ENCODE measurements at regions not wholly inside any gene's neighbourhood (a gene's known extent, or its start where the extent isn't known, plus 50 kb on each side); places are given as distances from the start of the nearest gene placed in this dataset.

DNA sequence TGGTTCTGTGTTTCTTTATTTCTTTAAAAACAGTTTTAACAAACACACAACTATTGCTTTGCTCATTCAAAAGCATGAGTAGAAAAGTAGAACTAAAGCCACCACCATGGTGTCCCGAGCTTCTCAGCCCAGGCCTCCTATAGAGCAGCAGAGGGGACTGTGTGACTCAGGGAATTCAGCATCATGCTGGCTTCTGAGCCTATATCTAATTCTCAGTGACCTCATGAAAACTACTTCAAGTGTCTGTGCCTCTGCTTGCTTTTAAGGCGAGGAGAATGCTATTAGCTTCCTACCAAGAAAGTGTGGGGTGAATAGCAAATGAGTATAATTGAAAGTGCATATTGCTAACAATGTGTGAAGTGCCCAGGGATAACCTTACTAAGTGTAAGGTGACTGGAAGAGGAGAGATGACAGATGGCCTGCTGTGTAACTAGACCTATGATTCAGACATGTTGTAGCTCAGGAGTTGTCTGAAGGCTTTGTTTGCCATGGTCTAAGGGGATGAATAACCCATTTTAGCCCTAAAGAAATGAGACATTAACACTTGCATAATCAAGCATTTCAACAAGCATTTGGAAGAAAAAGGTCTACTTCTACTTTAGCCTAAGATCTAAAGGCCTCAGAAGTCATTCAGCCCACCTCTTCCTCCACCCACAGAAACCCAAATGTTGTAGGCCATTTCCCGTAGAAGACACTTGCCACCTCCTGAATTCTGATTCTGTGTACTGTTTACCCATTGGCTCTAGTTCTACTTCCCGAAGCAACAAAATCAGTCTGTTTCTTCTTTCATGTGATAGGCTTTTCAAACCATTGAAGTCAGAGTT is 121.5 kb upstream of the ARG1 start:
- Histone ChIP-seq H3K27ac (ENCODE audit: low read length) (no peak overlapping the region), H3K4me3 (ENCODE audit: low read length) (no peak overlapping the region), H3K9me2 (ENCODE audit: insufficient read depth, low read length) (no peaks in the 10 kb centered on the region), H3K9ac (ENCODE audit: low read length) (no peak overlapping the region), H3F3A (ENCODE audit: insufficient read depth, low read length, poor library complexity, severe bottlenecking) (no peaks in the 10 kb centered on the region), H3K36me3 (ENCODE audit: insufficient read depth, low read length) (no peaks in the 10 kb centered on the region), H3K79me2 (replicated peaks; ENCODE audit: insufficient read depth, low read length) (no peaks in the 10 kb centered on the region), H4K20me1 (ENCODE audit: insufficient read depth) (no peaks in the 10 kb centered on the region), H3K27me3 (ENCODE audit: insufficient read depth, low read depth, low read length) (no peaks in the 10 kb centered on the region), H2AFZ (ENCODE audit: low read depth, low read length) (no peak overlapping the region), H3K9me3 (ENCODE audit: low read length) (no peaks in the 10 kb centered on the region), H3K4me2 (ENCODE audit: low read length) (no peak overlapping the region)
- TF ChIP-seq POLR2AphosphoS5 (IDR thresholded peaks at IDR 0.05), result peak; percentile 60
- TF ChIP-seq, protein P1, sequence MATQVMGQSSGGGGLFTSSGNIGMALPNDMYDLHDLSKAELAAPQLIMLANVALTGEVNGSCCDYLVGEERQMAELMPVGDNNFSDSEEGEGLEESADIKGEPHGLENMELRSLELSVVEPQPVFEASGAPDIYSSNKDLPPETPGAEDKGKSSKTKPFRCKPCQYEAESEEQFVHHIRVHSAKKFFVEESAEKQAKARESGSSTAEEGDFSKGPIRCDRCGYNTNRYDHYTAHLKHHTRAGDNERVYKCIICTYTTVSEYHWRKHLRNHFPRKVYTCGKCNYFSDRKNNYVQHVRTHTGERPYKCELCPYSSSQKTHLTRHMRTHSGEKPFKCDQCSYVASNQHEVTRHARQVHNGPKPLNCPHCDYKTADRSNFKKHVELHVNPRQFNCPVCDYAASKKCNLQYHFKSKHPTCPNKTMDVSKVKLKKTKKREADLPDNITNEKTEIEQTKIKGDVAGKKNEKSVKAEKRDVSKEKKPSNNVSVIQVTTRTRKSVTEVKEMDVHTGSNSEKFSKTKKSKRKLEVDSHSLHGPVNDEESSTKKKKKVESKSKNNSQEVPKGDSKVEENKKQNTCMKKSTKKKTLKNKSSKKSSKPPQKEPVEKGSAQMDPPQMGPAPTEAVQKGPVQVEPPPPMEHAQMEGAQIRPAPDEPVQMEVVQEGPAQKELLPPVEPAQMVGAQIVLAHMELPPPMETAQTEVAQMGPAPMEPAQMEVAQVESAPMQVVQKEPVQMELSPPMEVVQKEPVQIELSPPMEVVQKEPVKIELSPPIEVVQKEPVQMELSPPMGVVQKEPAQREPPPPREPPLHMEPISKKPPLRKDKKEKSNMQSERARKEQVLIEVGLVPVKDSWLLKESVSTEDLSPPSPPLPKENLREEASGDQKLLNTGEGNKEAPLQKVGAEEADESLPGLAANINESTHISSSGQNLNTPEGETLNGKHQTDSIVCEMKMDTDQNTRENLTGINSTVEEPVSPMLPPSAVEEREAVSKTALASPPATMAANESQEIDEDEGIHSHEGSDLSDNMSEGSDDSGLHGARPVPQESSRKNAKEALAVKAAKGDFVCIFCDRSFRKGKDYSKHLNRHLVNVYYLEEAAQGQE (IDR thresholded peaks at IDR 0.05; ENCODE audit: borderline replicate concordance), result no peak

DNA sequence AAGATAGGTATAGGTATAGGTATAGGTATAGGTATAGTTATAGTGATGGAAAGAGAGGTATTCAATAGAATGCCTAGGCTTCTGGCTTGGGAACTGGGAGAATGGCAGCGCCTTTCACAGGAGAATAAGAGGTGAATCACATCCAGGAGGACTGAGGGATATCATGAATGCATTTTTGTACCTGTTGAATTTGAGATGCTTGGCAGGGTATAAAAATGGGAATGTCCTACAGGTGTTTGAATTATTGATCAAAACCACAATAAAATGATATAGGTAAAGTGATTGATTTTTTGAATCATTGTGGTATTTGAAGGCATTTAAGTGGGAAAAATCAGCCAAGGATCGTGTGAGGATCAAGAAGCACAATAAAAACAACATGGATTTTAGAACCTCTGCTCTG is 119.2 kb upstream of the ARG1 start:
- no peaks in the 10 kb centered on the region for H3F3A ChIP-seq (ENCODE audit: insufficient read depth, low read length, poor library complexity, severe bottlenecking)
- H3K4me2 ChIP-seq (ENCODE audit: low read length), result no peak overlapping the region
- H3K4me3 ChIP-seq (ENCODE audit: low read length), result no peak overlapping the region
- H3K27me3 ChIP-seq (ENCODE audit: insufficient read depth, low read depth, low read length), result no peaks in the 10 kb centered on the region
- H3K27ac ChIP-seq (ENCODE audit: low read length), result no peak overlapping the region
- no peak overlapping the region for H3K9ac ChIP-seq (ENCODE audit: low read length)
- no peaks in the 10 kb centered on the region for H4K20me1 ChIP-seq (ENCODE audit: insufficient read depth)
- no peak overlapping the region for H2AFZ ChIP-seq (ENCODE audit: low read depth, low read length)
- H3K9me2 ChIP-seq (ENCODE audit: insufficient read depth, low read length), result no peaks in the 10 kb centered on the region
- no peaks in the 10 kb centered on the region for H3K36me3 ChIP-seq (ENCODE audit: insufficient read depth, low read length)
- TF ChIP-seq EP300 (conservative IDR thresholded peaks at IDR 0.05; ENCODE audit: poor library complexity, severe bottlenecking), result no peak
- no peak for TF ChIP-seq POLR2AphosphoS5 (IDR thresholded peaks at IDR 0.05)
- TF ChIP-seq, protein P1 (IDR thresholded peaks at IDR 0.05; ENCODE audit: borderline replicate concordance), result no peak
- TF ChIP-seq EZH2 (IDR thresholded peaks at IDR 0.05; ENCODE audit: borderline replicate concordance, insufficient read depth, low read length, poor library complexity, severe bottlenecking), result no peak
- TF ChIP-seq RAD21 (conservative IDR thresholded peaks at IDR 0.05), result no peak
- no peak for TF ChIP-seq TAF1 (IDR thresholded peaks at IDR 0.05; ENCODE audit: low read depth)
- TF ChIP-seq, protein P2, sequence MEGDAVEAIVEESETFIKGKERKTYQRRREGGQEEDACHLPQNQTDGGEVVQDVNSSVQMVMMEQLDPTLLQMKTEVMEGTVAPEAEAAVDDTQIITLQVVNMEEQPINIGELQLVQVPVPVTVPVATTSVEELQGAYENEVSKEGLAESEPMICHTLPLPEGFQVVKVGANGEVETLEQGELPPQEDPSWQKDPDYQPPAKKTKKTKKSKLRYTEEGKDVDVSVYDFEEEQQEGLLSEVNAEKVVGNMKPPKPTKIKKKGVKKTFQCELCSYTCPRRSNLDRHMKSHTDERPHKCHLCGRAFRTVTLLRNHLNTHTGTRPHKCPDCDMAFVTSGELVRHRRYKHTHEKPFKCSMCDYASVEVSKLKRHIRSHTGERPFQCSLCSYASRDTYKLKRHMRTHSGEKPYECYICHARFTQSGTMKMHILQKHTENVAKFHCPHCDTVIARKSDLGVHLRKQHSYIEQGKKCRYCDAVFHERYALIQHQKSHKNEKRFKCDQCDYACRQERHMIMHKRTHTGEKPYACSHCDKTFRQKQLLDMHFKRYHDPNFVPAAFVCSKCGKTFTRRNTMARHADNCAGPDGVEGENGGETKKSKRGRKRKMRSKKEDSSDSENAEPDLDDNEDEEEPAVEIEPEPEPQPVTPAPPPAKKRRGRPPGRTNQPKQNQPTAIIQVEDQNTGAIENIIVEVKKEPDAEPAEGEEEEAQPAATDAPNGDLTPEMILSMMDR (IDR thresholded peaks at IDR 0.05; ENCODE audit: poor library complexity, severe bottlenecking), result no peak
- no peak for TF ChIP-seq SMC3 (conservative IDR thresholded peaks at IDR 0.05; ENCODE audit: poor library complexity)
- TF ChIP-seq MXI1 (conservative IDR thresholded peaks at IDR 0.05; ENCODE audit: poor library complexity, severe bottlenecking), result no peak
- H3K9me3 ChIP-seq (ENCODE audit: low read length), result no peaks in the 10 kb centered on the region
- no peaks in the 10 kb centered on the region for H3K79me2 ChIP-seq (replicated peaks; ENCODE audit: insufficient read depth, low read length)

Data from neural cell (in vitro differentiated cells).